H1 (cell line): ENCODE measurements at regions not wholly inside any gene's neighbourhood (a gene's known extent, or its start where the extent isn't known, plus 50 kb on each side); places are given as distances from the start of the nearest gene placed in this dataset.

ENCODE experiments used
- CTCF ChIA-PET: fragments of 300-600 bp; sonication (Branson Sonifier 250); formaldehyde crosslinking; loops from one replicate; lab custom pipeline; 2021; ENCODE audit not compliant: partially characterized antibody; lab: Charles Lee
- POLR2A ChIA-PET: fragments of 300-600 bp; sonication (Branson Sonifier 250); formaldehyde crosslinking; loops from one replicate; lab custom pipeline; 2021; ENCODE audit warnings: inconsistent platforms; ENCODE audit not compliant: partially characterized antibody; lab: Charles Lee
- DNase-seq, 2 experiments: peaks; one replicate each; pipeline versions ENCODE4 v3.0.0 to v3.0.0-alpha.2; 2010 to 2022; ENCODE audit warnings: low spot score in 2 of 2, low read depth in 1 of 2, mixed read lengths in 1 of 2
- FAIRE-seq: peaks from 2 replicates; lab custom pipeline; 2011; peaks lifted over from hg19 to GRCh38; lab: Jason Lieb, UNC
- H2AFZ ChIP-seq: 2 replicates; pipeline ENCODE4 v1.8.1; 2012; ENCODE audit warnings: low read length, inconsistent platforms
- H2AK5ac ChIP-seq: 2 replicates; pipeline ENCODE4 v1.6.1; 2013; ENCODE audit warnings: low read depth, low read length
- H2BK120ac ChIP-seq: replicated peaks from 2 replicates; pipeline ENCODE3; 2013; ENCODE audit warnings: low read depth, low read length, inconsistent platforms
- H2BK12ac ChIP-seq: 2 replicates; pipeline ENCODE4 v1.6.1; 2013; ENCODE audit warnings: low read depth, low read length
- H2BK15ac ChIP-seq: 2 replicates; pipeline ENCODE4 v1.6.1; 2013; ENCODE audit warnings: low read length
- H2BK20ac ChIP-seq: 2 replicates; pipeline ENCODE4 v1.6.1; 2013; ENCODE audit warnings: low read length
- H2BK5ac ChIP-seq: 2 replicates; pipeline ENCODE4 v1.6.1; 2013; ENCODE audit warnings: low read depth, low read length
- H3K14ac ChIP-seq: 2 replicates; pipeline ENCODE4 v1.6.1; 2013; ENCODE audit warnings: inconsistent platforms; ENCODE audit not compliant: insufficient read length
- H3K18ac ChIP-seq: 2 replicates; pipeline ENCODE4 v1.6.1; 2013; ENCODE audit warnings: low read length; ENCODE audit errors: extremely low read depth
- H3K23ac ChIP-seq: 2 replicates; pipeline ENCODE4 v1.6.1; 2013; ENCODE audit warnings: inconsistent platforms; ENCODE audit not compliant: insufficient read length
- H3K23me2 ChIP-seq: 2 replicates; pipeline ENCODE4 v1.6.1; 2013; ENCODE audit warnings: low read depth, low read length
- H3K27ac ChIP-seq: 2 replicates; pipeline ENCODE4 v1.6.1; 2011; ENCODE audit warnings: low read depth, low read length, inconsistent platforms
- H3K27me3 ChIP-seq, 4 experiments: replicated peaks in 1 of 4; 1 replicate in 1 of 4; 2 replicates in 3 of 4; pipeline versions ENCODE4 v1.6.1 to v1.8.1; 2011 to 2013; ENCODE audit warnings: low read length in 3 of 4, mild to moderate bottlenecking in 3 of 4, inconsistent platforms in 2 of 4, mixed read lengths in 2 of 4, moderate library complexity in 1 of 4; ENCODE audit not compliant: control insufficient read depth in 3 of 4, insufficient read depth in 3 of 4; ENCODE audit errors: extremely low read depth in 1 of 4
- H3K36me3 ChIP-seq, 4 experiments: 2 replicates each; pipeline versions ENCODE4 v1.6.1 to v1.8.1; 2011 to 2013; ENCODE audit warnings: mild to moderate bottlenecking in 4 of 4, low read length in 3 of 4, moderate library complexity in 2 of 4, control low read depth in 1 of 4, inconsistent platforms in 1 of 4; ENCODE audit not compliant: insufficient read depth in 4 of 4, control insufficient read depth in 2 of 4
- H3K4ac ChIP-seq: replicated peaks from 2 replicates; pipeline ENCODE3; 2013; ENCODE audit warnings: low read length, low read depth, mixed read lengths, inconsistent platforms; ENCODE audit not compliant: insufficient read length
- H3K4me1 ChIP-seq, 4 experiments: replicated peaks in 1 of 4; 1 replicate in 1 of 4; 2 replicates in 3 of 4; pipeline versions ENCODE4 v1.6.1 to v1.8.1; 2011 to 2013; ENCODE audit warnings: low read length in 3 of 4, inconsistent platforms in 2 of 4, mixed read lengths in 1 of 4; ENCODE audit not compliant: insufficient read depth in 4 of 4, control insufficient read depth in 3 of 4
- H3K4me2 ChIP-seq, 2 experiments: 2 replicates each; pipeline versions ENCODE4 v1.6.1 to v1.8.1; 2011 to 2013; ENCODE audit warnings: low read depth in 2 of 2, low read length in 2 of 2, control low read depth in 1 of 2, inconsistent platforms in 1 of 2, mild to moderate bottlenecking in 1 of 2; ENCODE audit not compliant: insufficient read depth in 1 of 2
- H3K4me3 ChIP-seq, 4 experiments: fragments of 200-600, 300-600 bp in 1 of 4; sonication (generic), shearing (Covaris generic), sonication (Bioruptor Twin) in 1 of 4; 2 replicates each; pipeline versions ENCODE4 v1.5.1 to v1.8.1; 2011 to 2016; ENCODE audit warnings: low read length in 4 of 4, low read depth in 3 of 4, control low read depth in 2 of 4, inconsistent platforms in 2 of 4, mild to moderate bottlenecking in 2 of 4, mixed read lengths in 1 of 4, moderate library complexity in 1 of 4; ENCODE audit not compliant: insufficient read depth in 2 of 4; ENCODE audit errors: extremely low read depth in 1 of 4
- H3K56ac ChIP-seq: replicated peaks from 2 replicates; pipeline ENCODE3; 2013; ENCODE audit warnings: low read depth, mild to moderate bottlenecking, mixed read lengths, low read length, inconsistent platforms; ENCODE audit not compliant: insufficient read length
- H3K79me1 ChIP-seq: 2 replicates; pipeline ENCODE4 v1.6.1; 2013; ENCODE audit warnings: low read depth, low read length, control low read depth
- H3K79me2 ChIP-seq, 2 experiments: 2 replicates each; pipeline versions ENCODE4 v1.6.1 to v1.8.1; 2012 to 2013; ENCODE audit warnings: low read length in 2 of 2, mild to moderate bottlenecking in 2 of 2, inconsistent platforms in 1 of 2; ENCODE audit not compliant: insufficient read depth in 2 of 2, control insufficient read depth in 1 of 2
- H3K9ac ChIP-seq, 4 experiments: replicated peaks in 1 of 4; 1 replicate in 1 of 4; 2 replicates in 3 of 4; pipeline versions ENCODE4 v1.6.1 to v1.8.1; 2011 to 2013; ENCODE audit warnings: low read depth in 3 of 4, low read length in 3 of 4, control low read depth in 2 of 4, mild to moderate bottlenecking in 2 of 4, moderate library complexity in 2 of 4, inconsistent platforms in 1 of 4; ENCODE audit errors: extremely low read depth in 1 of 4
- H3K9me3 ChIP-seq, 2 experiments: 2 replicates each; pipeline versions ENCODE4 v1.6.1 to v1.8.1; 2012 to 2013; ENCODE audit warnings: mild to moderate bottlenecking in 2 of 2, moderate library complexity in 2 of 2, control low read depth in 1 of 2, inconsistent platforms in 1 of 2, low read depth in 1 of 2, low read length in 1 of 2, mixed read lengths in 1 of 2; ENCODE audit not compliant: insufficient read depth in 2 of 2
- H4K20me1 ChIP-seq, 2 experiments: replicated peaks in 1 of 2; 2 replicates each; pipeline versions ENCODE3 to v1.8.1; 2011 to 2013; ENCODE audit warnings: inconsistent platforms in 2 of 2, low read length in 2 of 2, mild to moderate bottlenecking in 1 of 2; ENCODE audit not compliant: insufficient read depth in 2 of 2, control insufficient read depth in 1 of 2
- H4K5ac ChIP-seq: 2 replicates; pipeline ENCODE4 v1.6.1; 2013; ENCODE audit warnings: low read length, low read depth, mixed read lengths, inconsistent platforms; ENCODE audit not compliant: insufficient read length
- H4K8ac ChIP-seq: 2 replicates; pipeline ENCODE4 v1.8.0; 2013; ENCODE audit warnings: mild to moderate bottlenecking, moderate library complexity, low read length, inconsistent platforms; ENCODE audit not compliant: insufficient read depth; ENCODE audit errors: extremely low read depth
- H4K91ac ChIP-seq: replicated peaks from 2 replicates; pipeline ENCODE3; 2013; ENCODE audit warnings: low read length, mixed read lengths, inconsistent platforms; ENCODE audit not compliant: insufficient read length
- CBX5 ChIP-seq: fragments of 300-800, 300-1000 bp; sonication (generic); IDR thresholded peaks from 2 replicates; pipeline ENCODE4 v1.7.1; 2016; ENCODE audit warnings: antibody characterized with exemption, low read length, low read depth
- CHD2 ChIP-seq: IDR thresholded peaks from 2 replicates; pipeline ENCODE4 v1.6.1; 2012; ENCODE audit warnings: low read length, improper control_type of control experiment
- CREB1 ChIP-seq: IDR thresholded peaks from 2 replicates; pipeline ENCODE4 v1.6.1; 2012; ENCODE audit warnings: inconsistent platforms
- POLR2AphosphoS5 ChIP-seq: IDR thresholded peaks from 2 replicates; pipeline ENCODE4 v1.6.1; 2011; ENCODE audit warnings: low read depth, low read length
- RNF2 ChIP-seq: fragments of 200-900, 300-1000 bp; sonication (generic); IDR thresholded peaks from 2 replicates; pipeline ENCODE4 v1.7.1; 2016; ENCODE audit warnings: borderline replicate concordance, low read depth, mild to moderate bottlenecking, antibody characterized with exemption, low read length; ENCODE audit not compliant: poor library complexity, severe bottlenecking; ENCODE audit errors: missing control alignments
- SIRT6 ChIP-seq: IDR thresholded peaks from one replicate; pipeline ENCODE4 v1.7.1; 2012; ENCODE audit warnings: low read length, inconsistent platforms
- SP2 ChIP-seq: IDR thresholded peaks from 2 replicates; pipeline ENCODE4 v1.6.1; 2012; ENCODE audit warnings: mild to moderate bottlenecking, low read length, inconsistent platforms
- SUZ12 ChIP-seq: fragments of 200-600 bp; sonication (generic); IDR thresholded peaks from 2 replicates; pipeline ENCODE4 v1.6.1; 2012; ENCODE audit warnings: mild to moderate bottlenecking, inconsistent platforms, low read length, moderate library complexity, mixed read lengths
- YY1 ChIP-seq: IDR thresholded peaks from 2 replicates; pipeline ENCODE4 v1.6.1; 2011; ENCODE audit warnings: low read depth, mild to moderate bottlenecking, low read length
- WGBS, 2 experiments: shearing (Covaris generic) in 1 of 2; methylation state at CpG; one replicate each; pipeline versions ENCODE4 v1.1.6 to v1.1.7; 2013 to 2015; ENCODE audit warnings: low lambda C conversion rate in 2 of 2, mixed read lengths in 2 of 2, inconsistent platforms in 1 of 2, low coverage in 1 of 2, missing lambda C conversion rate in 1 of 2; ENCODE audit not compliant: insufficient replicate concordance in 2 of 2, insufficient coverage in 1 of 2, insufficient read length in 1 of 2; ENCODE audit errors: extremely low coverage in 1 of 2, missing lambda C conversion rate in 1 of 2; 5-methylcytosine and 5-hydroxymethylcytosine counted together
- TF ChIP-seq, protein P1 (sequence below), 3 experiments: IDR thresholded peaks; 1 replicate in 2 of 3; 2 replicates in 1 of 3; pipeline versions ENCODE4 v1.5.1 to v1.6.1; 2011; ENCODE audit warnings: low read length in 3 of 3, mild to moderate bottlenecking in 3 of 3, inconsistent platforms in 2 of 3, low read depth in 1 of 3, moderate library complexity in 1 of 3; ENCODE audit not compliant: insufficient read depth in 1 of 3; ENCODE audit errors: control extremely low read depth in 1 of 3
- TF ChIP-seq, protein P2 (sequence below): IDR thresholded peaks from 2 replicates; pipeline ENCODE4 v1.6.1; 2012; ENCODE audit warnings: low read length, inconsistent platforms

DNA sequence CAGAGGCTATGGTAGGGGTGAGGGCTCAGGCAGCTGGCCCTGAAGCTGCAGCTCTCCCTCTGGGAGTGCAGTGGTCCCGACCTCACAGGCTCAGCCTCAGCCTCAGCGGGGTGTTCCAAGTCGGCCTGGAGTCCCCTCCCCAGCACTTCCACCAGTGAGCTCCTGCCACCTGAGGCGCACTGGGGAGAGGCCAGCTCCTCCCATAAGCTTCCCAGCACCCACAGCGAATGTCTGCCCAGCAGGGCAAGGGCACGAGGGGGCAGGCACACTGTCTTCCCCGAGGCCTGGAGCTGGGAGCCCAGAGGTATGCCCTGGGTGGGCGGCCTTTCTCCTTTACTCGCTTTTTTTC is 53.2 kb upstream of the SLCO4A1 start:
- DNase-seq (no peak), FAIRE-seq (no peak)
- H3K9me3 ChIP-seq: no peaks in the 10 kb centered on the region
- no peak overlapping the region for H3K23ac ChIP-seq
- H3K4me2 ChIP-seq: no peak overlapping the region
- no peak overlapping the region for H3K4me3 ChIP-seq
- no peaks in the 10 kb centered on the region for H3K79me2 ChIP-seq
- no peak overlapping the region for H2AK5ac ChIP-seq
- CTCF ChIA-PET: interaction anchor here (0.6 to 7.6 kb wide), 14 partner anchors 9 to 111 kb away, joined by 3 to 45 read pairs (median 5); no protein-coding TSS in a partner anchor
- no peak overlapping the region for H2AFZ ChIP-seq
- H4K20me1 ChIP-seq: peaks cover 0 to 11% of the 10 kb centered on the region in 2 experiments
- no peak overlapping the region for H2BK120ac ChIP-seq
- H3K18ac ChIP-seq: no peak overlapping the region
- no peaks in the 10 kb centered on the region for H3K36me3 ChIP-seq
- no peaks in the 10 kb centered on the region; a peak in 1 of 7 replicates for H3K4me1 ChIP-seq
- H4K5ac ChIP-seq: no peak overlapping the region
- H2BK12ac ChIP-seq: no peak overlapping the region
- POLR2A ChIA-PET: interaction anchor here (1.0 kb wide), 1 partner anchor 12 kb away, joined by 3 read pairs; no protein-coding TSS in a partner anchor
- H3K4ac ChIP-seq: no peak overlapping the region
- WGBS, 2 experiments: 78% methylated on average over 9 of the region's 9 CpGs; no CpG with 5 or more reads in 1 of the 2 experiments
- H3K9ac ChIP-seq: no peak overlapping the region
- peaks cover 3% of the 10 kb centered on the region for H3K23me2 ChIP-seq
- H3K27me3 ChIP-seq: no peaks in the 10 kb centered on the region; a peak in 1 of 7 replicates
- H2BK15ac ChIP-seq: no peak overlapping the region
- no peak overlapping the region for H2BK5ac ChIP-seq
- no peak overlapping the region for H3K56ac ChIP-seq
- H4K8ac ChIP-seq: no peak overlapping the region
- H3K27ac ChIP-seq: no peak overlapping the region
- no peak overlapping the region for H4K91ac ChIP-seq
- no peak overlapping the region for H2BK20ac ChIP-seq
- no peak overlapping the region for H3K14ac ChIP-seq
- H3K79me1 ChIP-seq: no peaks in the 10 kb centered on the region
- no peak for TF ChIP-seq RNF2
- no peak for TF ChIP-seq YY1
- TF ChIP-seq, protein P1, sequence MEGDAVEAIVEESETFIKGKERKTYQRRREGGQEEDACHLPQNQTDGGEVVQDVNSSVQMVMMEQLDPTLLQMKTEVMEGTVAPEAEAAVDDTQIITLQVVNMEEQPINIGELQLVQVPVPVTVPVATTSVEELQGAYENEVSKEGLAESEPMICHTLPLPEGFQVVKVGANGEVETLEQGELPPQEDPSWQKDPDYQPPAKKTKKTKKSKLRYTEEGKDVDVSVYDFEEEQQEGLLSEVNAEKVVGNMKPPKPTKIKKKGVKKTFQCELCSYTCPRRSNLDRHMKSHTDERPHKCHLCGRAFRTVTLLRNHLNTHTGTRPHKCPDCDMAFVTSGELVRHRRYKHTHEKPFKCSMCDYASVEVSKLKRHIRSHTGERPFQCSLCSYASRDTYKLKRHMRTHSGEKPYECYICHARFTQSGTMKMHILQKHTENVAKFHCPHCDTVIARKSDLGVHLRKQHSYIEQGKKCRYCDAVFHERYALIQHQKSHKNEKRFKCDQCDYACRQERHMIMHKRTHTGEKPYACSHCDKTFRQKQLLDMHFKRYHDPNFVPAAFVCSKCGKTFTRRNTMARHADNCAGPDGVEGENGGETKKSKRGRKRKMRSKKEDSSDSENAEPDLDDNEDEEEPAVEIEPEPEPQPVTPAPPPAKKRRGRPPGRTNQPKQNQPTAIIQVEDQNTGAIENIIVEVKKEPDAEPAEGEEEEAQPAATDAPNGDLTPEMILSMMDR (IDR thresholded peaks at IDR 0.05; ENCODE audit: control extremely low read depth in 1 of 3, insufficient read depth in 1 of 3, low read depth in 1 of 3, low read length in 3 of 3): no peak
- no peak for TF ChIP-seq CHD2
- TF ChIP-seq CBX5: no peak
- TF ChIP-seq, protein P2, sequence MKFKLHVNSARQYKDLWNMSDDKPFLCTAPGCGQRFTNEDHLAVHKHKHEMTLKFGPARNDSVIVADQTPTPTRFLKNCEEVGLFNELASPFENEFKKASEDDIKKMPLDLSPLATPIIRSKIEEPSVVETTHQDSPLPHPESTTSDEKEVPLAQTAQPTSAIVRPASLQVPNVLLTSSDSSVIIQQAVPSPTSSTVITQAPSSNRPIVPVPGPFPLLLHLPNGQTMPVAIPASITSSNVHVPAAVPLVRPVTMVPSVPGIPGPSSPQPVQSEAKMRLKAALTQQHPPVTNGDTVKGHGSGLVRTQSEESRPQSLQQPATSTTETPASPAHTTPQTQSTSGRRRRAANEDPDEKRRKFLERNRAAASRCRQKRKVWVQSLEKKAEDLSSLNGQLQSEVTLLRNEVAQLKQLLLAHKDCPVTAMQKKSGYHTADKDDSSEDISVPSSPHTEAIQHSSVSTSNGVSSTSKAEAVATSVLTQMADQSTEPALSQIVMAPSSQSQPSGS: no peak
- TF ChIP-seq SIRT6: no peak
- no peak for TF ChIP-seq SP2
- no peak for TF ChIP-seq CREB1
- no peak for TF ChIP-seq SUZ12
- no peak for TF ChIP-seq POLR2AphosphoS5
